ENCODE measurements at regions not wholly inside any gene's neighbourhood (a gene's known extent, or its start where the extent isn't known, plus 50 kb on each side); places are given as distances from the start of the nearest gene placed in this dataset.

GRCh38 chr2:7190587-7191324, 273.5 kb downstream of the RNF144A start:
- BruUV-seq (replicated peaks), result no TSS peak
- H3K36me3 ChIP-seq (ENCODE audit: insufficient read depth, low read length, poor library complexity, severe bottlenecking), result no peaks in the 10 kb centered on the region
- H3K27me3 ChIP-seq (replicated peaks; ENCODE audit: insufficient read depth, low read depth, low read length, poor library complexity), result no peaks in the 10 kb centered on the region
- ChIA-PET CTCF (interaction anchor here (0.5 to 1.1 kb wide), 3 partner anchors 71 to 1953 kb away, joined by 3 read pairs; no protein-coding TSS in a partner anchor), POLR2A (ENCODE audit: low non-redundant PET) (interaction anchor here (0.6 kb wide), 1 partner anchor 93 kb away, joined by 3 read pairs; no protein-coding TSS in a partner anchor)
- TF ChIP-seq EZH2 (IDR thresholded peaks at IDR 0.05; ENCODE audit: borderline replicate concordance, low read depth, low read length, poor library complexity, severe bottlenecking) (no peak), CTCF (conservative IDR thresholded peaks at IDR 0.05; ENCODE audit: low read depth, low read length) (no peak)
- H3K27ac ChIP-seq (ENCODE audit: low read depth, low read length, poor library complexity, severe bottlenecking), result peak overlapping the region; percentile 93
- H3K4me1 ChIP-seq (ENCODE audit: insufficient read depth, low read length, poor library complexity, severe bottlenecking), result peaks cover 71% of the 10 kb centered on the region
- no peak overlapping the region for H3K4me3 ChIP-seq (ENCODE audit: low read depth, low read length, poor library complexity, severe bottlenecking)
- no peaks in the 10 kb centered on the region for H3K9me3 ChIP-seq (ENCODE audit: low read depth, low read length, poor library complexity, severe bottlenecking)
- intact Hi-C loops (cut with micrococcal nuclease; ENCODE audit: unreplicated experiment), result loop anchor here (5.0 kb wide), 1 partner anchor 1492 kb away; the partner anchor contains the start of gene ID2
- peak; percentile 78 for DNase-seq (ENCODE audit: low spot score)

GRCh38 chr2:7191932-7192331, 274.7 kb downstream of the RNF144A start:
- peak overlapping the region; percentile 93 for H3K27ac ChIP-seq (ENCODE audit: low read depth, low read length, poor library complexity, severe bottlenecking)
- H3K36me3 ChIP-seq (ENCODE audit: insufficient read depth, low read length, poor library complexity, severe bottlenecking), result no peaks in the 10 kb centered on the region
- intact Hi-C loops (cut with micrococcal nuclease; ENCODE audit: unreplicated experiment), result loop anchor here (2.0 to 5.0 kb wide), 2 partner anchors 73 to 1490 kb away; partner anchors contain the start of gene ID2
- no peaks in the 10 kb centered on the region for H3K9me3 ChIP-seq (ENCODE audit: low read depth, low read length, poor library complexity, severe bottlenecking)
- TF ChIP-seq CTCF (conservative IDR thresholded peaks at IDR 0.05; ENCODE audit: low read depth, low read length) (no peak), EZH2 (IDR thresholded peaks at IDR 0.05; ENCODE audit: borderline replicate concordance, low read depth, low read length, poor library complexity, severe bottlenecking) (no peak)
- H3K4me3 ChIP-seq (ENCODE audit: low read depth, low read length, poor library complexity, severe bottlenecking), result no peak overlapping the region
- ChIA-PET CTCF (no interaction called here), POLR2A (ENCODE audit: low non-redundant PET) (no interaction called here)
- H3K27me3 ChIP-seq (replicated peaks; ENCODE audit: insufficient read depth, low read depth, low read length, poor library complexity), result no peaks in the 10 kb centered on the region
- no TSS peak for BruUV-seq (replicated peaks)
- DNase-seq (ENCODE audit: low spot score), result peak; percentile 96
- H3K4me1 ChIP-seq (ENCODE audit: insufficient read depth, low read length, poor library complexity, severe bottlenecking), result peaks cover 82% of the 10 kb centered on the region

- BruUV-seq (replicated peaks), result no TSS peak
Measured at GRCh38 chr2:7193457-7193856, 276.2 kb downstream of the RNF144A start.

More at GRCh38 chr2:7193457-7193856, 276.2 kb downstream of the RNF144A start:
- TF ChIP-seq EZH2 (IDR thresholded peaks at IDR 0.05; ENCODE audit: borderline replicate concordance, low read depth, low read length, poor library complexity, severe bottlenecking) (no peak), CTCF (conservative IDR thresholded peaks at IDR 0.05; ENCODE audit: low read depth, low read length) (no peak)
- H3K4me1 ChIP-seq (ENCODE audit: insufficient read depth, low read length, poor library complexity, severe bottlenecking), result peaks cover 80% of the 10 kb centered on the region
- peak overlapping the region; percentile 93 for H3K27ac ChIP-seq (ENCODE audit: low read depth, low read length, poor library complexity, severe bottlenecking)
- ChIA-PET POLR2A (ENCODE audit: low non-redundant PET) (no interaction called here), CTCF (no interaction called here)
- H3K9me3 ChIP-seq (ENCODE audit: low read depth, low read length, poor library complexity, severe bottlenecking), result no peaks in the 10 kb centered on the region
- no peak for DNase-seq (ENCODE audit: low spot score)
- H3K36me3 ChIP-seq (ENCODE audit: insufficient read depth, low read length, poor library complexity, severe bottlenecking), result no peaks in the 10 kb centered on the region
- no peaks in the 10 kb centered on the region for H3K27me3 ChIP-seq (replicated peaks; ENCODE audit: insufficient read depth, low read depth, low read length, poor library complexity)
- no peak overlapping the region for H3K4me3 ChIP-seq (ENCODE audit: low read depth, low read length, poor library complexity, severe bottlenecking)
- intact Hi-C loops (cut with micrococcal nuclease; ENCODE audit: unreplicated experiment), result loop anchor here (2.0 to 5.0 kb wide), 2 partner anchors 75 to 1489 kb away; partner anchors contain the start of gene ID2
